Common myeloid progenitor, CD34-positive (primary cell): ENCODE measurements at regions not wholly inside any gene's neighbourhood (a gene's known extent, or its start where the extent isn't known, plus 50 kb on each side); places are given as distances from the start of the nearest gene placed in this dataset.

Experiments used
- CTCF ChIA-PET: fragments of 350-600 bp; sonication (Branson Sonifier 250); formaldehyde crosslinking; loops from one replicate; lab custom pipeline; 2021; ENCODE audit warnings: antibody characterized with exemption; lab: Charles Lee
- POLR2A ChIA-PET: fragments of 350-600 bp; sonication (Branson Sonifier 250); formaldehyde crosslinking; loops from one replicate; lab custom pipeline; 2021; ENCODE audit warnings: antibody characterized with exemption; lab: Charles Lee
- DNase-seq, 3 donors: peaks; one replicate each; pipeline versions ENCODE4 v3.0.0 to v3.0.0-alpha.2; 2013
- H3K27ac ChIP-seq, 2 experiments: 1 replicate in 1 of 2; 2 replicates in 1 of 2; pipeline ENCODE4 v1.7.0; 2013; ENCODE audit warnings: inconsistent platforms in 2 of 2, low read length in 2 of 2, mild to moderate bottlenecking in 2 of 2, low read depth in 1 of 2, moderate library complexity in 1 of 2; ENCODE audit not compliant: severe bottlenecking in 2 of 2, insufficient read depth in 1 of 2, poor library complexity in 1 of 2
- H3K27me3 ChIP-seq, 5 experiments: replicated peaks in 2 of 5; 1 replicate in 3 of 5; 2 replicates in 2 of 5; pipeline versions ENCODE4 v1.6.1 to v1.7.0; 2013; ENCODE audit warnings: low read length in 4 of 5, mild to moderate bottlenecking in 2 of 5, moderate library complexity in 2 of 5, inconsistent platforms in 1 of 5; ENCODE audit not compliant: insufficient read depth in 5 of 5, control insufficient read depth in 4 of 5
- H3K36me3 ChIP-seq, 4 experiments: 1 replicate in 2 of 4; 2 replicates in 2 of 4; pipeline versions ENCODE4 v1.6.1 to v1.7.0; 2013; ENCODE audit warnings: low read length in 3 of 4, control low read depth in 1 of 4, mild to moderate bottlenecking in 1 of 4; ENCODE audit not compliant: control insufficient read depth in 4 of 4, insufficient read depth in 4 of 4
- H3K4me1 ChIP-seq, 4 experiments: 1 replicate in 3 of 4; 2 replicates in 1 of 4; pipeline versions ENCODE4 v1.6.1 to v1.7.1; 2013; ENCODE audit warnings: low read length in 3 of 4, mild to moderate bottlenecking in 3 of 4, control low read depth in 1 of 4, inconsistent platforms in 1 of 4, moderate library complexity in 1 of 4; ENCODE audit not compliant: control insufficient read depth in 4 of 4, insufficient read depth in 4 of 4; ENCODE audit errors: control extremely low read depth in 1 of 4
- H3K4me3 ChIP-seq, 7 experiments: 1 replicate in 4 of 7; 2 replicates in 3 of 7; pipeline versions ENCODE4 v1.5.1 to v1.7.0; 2013; ENCODE audit warnings: mild to moderate bottlenecking in 7 of 7, low read length in 6 of 7, moderate library complexity in 6 of 7, inconsistent platforms in 2 of 7, low read depth in 2 of 7, control low read depth in 1 of 7; ENCODE audit not compliant: insufficient read depth in 4 of 7, control insufficient read depth in 1 of 7; ENCODE audit errors: extremely low read depth in 1 of 7
- H3K9me3 ChIP-seq, 5 experiments: 1 replicate in 4 of 5; 2 replicates in 1 of 5; pipeline versions ENCODE4 v1.6.1 to v1.7.1; 2013; ENCODE audit warnings: low read length in 4 of 5, mild to moderate bottlenecking in 2 of 5, inconsistent platforms in 1 of 5, low read depth in 1 of 5, moderate library complexity in 1 of 5; ENCODE audit not compliant: control insufficient read depth in 4 of 5, insufficient read depth in 2 of 5; ENCODE audit errors: control extremely low read depth in 1 of 5
- WGBS: methylation state at CpG from one replicate; pipeline ENCODE4 v1.1.5; 2013; ENCODE audit not compliant: insufficient coverage; 5-methylcytosine and 5-hydroxymethylcytosine counted together

DNA sequence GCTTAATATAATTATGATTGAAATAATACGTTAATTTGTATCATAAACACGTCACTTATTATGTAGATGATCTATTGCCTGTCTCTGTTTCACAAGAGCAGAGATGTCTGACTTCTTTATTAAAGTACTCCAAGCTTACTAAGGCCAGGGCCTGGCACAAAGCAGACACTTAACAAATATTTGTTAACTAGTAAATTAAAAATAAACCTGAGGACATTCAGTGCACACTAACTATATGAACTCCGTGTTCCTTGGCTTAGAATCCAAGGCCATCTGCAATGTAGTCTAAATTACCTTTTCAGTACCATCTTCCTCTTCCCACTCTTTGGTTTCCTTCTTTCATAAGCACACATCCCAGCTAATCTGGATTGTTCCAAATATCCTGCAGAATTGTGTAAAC lies 210.8 kb upstream of the SOX9 start:
- POLR2A ChIA-PET = no interaction called here
- no peaks in the 10 kb centered on the region for H3K9me3 ChIP-seq
- no peak for DNase-seq
- H3K4me1 ChIP-seq = no peaks in the 10 kb centered on the region
- H3K27me3 ChIP-seq = no peaks in the 10 kb centered on the region
- H3K27ac ChIP-seq = no peak overlapping the region
- WGBS = 100% methylated on average over 1 of the region's 3 CpGs
- CTCF ChIA-PET = no interaction called here
- H3K4me3 ChIP-seq = no peak overlapping the region
- no peaks in the 10 kb centered on the region for H3K36me3 ChIP-seq

DNA sequence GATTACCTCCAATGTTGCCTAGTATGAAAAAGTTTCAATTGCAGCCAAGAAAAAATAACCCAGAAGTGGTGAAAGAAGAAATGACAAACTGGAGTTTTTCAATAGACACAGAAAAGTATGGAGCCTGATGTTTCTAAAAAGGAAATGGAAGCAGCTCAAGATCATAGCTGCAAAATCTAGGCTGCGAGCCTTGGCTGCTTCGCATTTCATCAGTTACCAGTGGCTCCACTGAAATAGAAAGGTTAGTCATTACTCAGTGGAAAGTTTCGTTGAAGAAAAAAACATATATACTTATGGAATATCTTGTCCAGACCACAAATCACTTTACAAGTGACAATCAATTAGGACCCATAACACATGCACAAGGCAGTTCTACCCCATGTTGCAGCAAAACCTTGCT lies 206.8 kb upstream of the SOX9 start:
- DNase-seq = no peak
- no peaks in the 10 kb centered on the region for H3K36me3 ChIP-seq
- no peaks in the 10 kb centered on the region for H3K4me1 ChIP-seq
- POLR2A ChIA-PET = no interaction called here
- no peaks in the 10 kb centered on the region for H3K9me3 ChIP-seq
- no peaks in the 10 kb centered on the region for H3K27me3 ChIP-seq
- 100% methylated on average over 2 of the region's 3 CpGs for WGBS
- H3K4me3 ChIP-seq = no peak overlapping the region
- no peak overlapping the region for H3K27ac ChIP-seq
- CTCF ChIA-PET = no interaction called here

DNA sequence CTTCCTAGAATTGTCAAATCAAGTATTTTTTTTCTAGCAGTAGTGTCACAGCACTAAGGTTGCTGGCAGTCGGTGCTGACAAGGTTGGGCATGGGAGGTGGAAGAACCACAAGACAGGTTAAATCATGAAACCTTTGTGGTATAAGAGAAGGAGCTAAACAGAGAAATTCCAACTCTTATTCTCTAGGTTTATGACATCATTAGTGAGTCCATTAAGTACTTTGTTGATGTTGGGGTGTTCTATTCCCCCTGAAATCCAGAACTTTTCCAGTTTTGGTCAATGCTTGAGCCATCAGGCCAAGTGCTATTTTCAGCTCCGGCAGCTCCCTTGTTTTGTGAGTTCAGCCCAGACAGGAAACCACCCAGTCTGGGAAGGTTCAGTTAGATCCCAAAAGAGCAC lies 206.0 kb upstream of the SOX9 start:
- no peaks in the 10 kb centered on the region for H3K9me3 ChIP-seq
- H3K4me3 ChIP-seq = no peak overlapping the region
- DNase-seq = no peak
- WGBS = 73% methylated on average over 1 of the region's 2 CpGs
- H3K27me3 ChIP-seq = no peaks in the 10 kb centered on the region
- POLR2A ChIA-PET = no interaction called here
- CTCF ChIA-PET = no interaction called here
- H3K4me1 ChIP-seq = no peaks in the 10 kb centered on the region
- no peak overlapping the region for H3K27ac ChIP-seq
- H3K36me3 ChIP-seq = no peaks in the 10 kb centered on the region

- no peak overlapping the region for H3K4me3 ChIP-seq
- ChIA-PET POLR2A (no interaction called here), CTCF (no interaction called here)
- H3K4me1 ChIP-seq = no peaks in the 10 kb centered on the region
- no peak overlapping the region for H3K27ac ChIP-seq
- no peak for DNase-seq
- H3K9me3 ChIP-seq = no peaks in the 10 kb centered on the region
- WGBS = 88% methylated on average over 1 of the region's 2 CpGs
- no peaks in the 10 kb centered on the region for H3K27me3 ChIP-seq
- no peaks in the 10 kb centered on the region for H3K36me3 ChIP-seq
These were observed 203.1 kb upstream of the SOX9 start for GRCh38 chr17:71917715-71918114.

GRCh38 chr17:71919186-71919585 lies 201.6 kb upstream of the SOX9 start:
- H3K4me3 ChIP-seq = no peak overlapping the region
- POLR2A ChIA-PET = no interaction called here
- H3K4me1 ChIP-seq = no peaks in the 10 kb centered on the region
- no peak for DNase-seq
- 30% methylated on average over 1 of the region's 2 CpGs for WGBS
- CTCF ChIA-PET = no interaction called here
- no peak overlapping the region for H3K27ac ChIP-seq
- no peaks in the 10 kb centered on the region for H3K36me3 ChIP-seq
- H3K9me3 ChIP-seq = no peaks in the 10 kb centered on the region
- H3K27me3 ChIP-seq = no peaks in the 10 kb centered on the region

GRCh38 chr17:71919896-71920295 lies 200.9 kb upstream of the SOX9 start:
- 82% methylated on average over 5 of the region's 7 CpGs for WGBS

DNA sequence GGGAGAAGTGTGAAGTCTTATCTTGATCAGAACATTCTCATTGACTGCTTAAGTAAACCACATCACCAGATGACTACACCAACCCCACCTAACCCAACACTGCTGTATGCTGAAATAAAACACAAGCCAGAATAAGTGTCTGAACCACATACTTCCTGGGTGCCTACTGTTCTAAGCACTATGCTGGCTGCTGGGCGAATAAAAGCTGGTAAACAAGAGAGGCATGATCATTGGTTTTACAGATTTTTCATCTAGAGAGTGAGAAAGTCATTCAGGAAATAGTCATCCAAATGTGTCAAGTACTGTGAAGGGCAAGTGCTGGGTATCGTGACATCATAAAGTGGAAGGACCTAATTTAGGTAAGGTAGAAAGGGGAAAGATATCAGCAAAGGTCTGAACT lies 199.0 kb upstream of the SOX9 start:
- CTCF ChIA-PET = no interaction called here
- WGBS = 94% methylated on average over 1 of the region's 2 CpGs
- POLR2A ChIA-PET = no interaction called here
- no peaks in the 10 kb centered on the region for H3K36me3 ChIP-seq
- H3K4me3 ChIP-seq = no peak overlapping the region
- H3K4me1 ChIP-seq = no peaks in the 10 kb centered on the region
- H3K27ac ChIP-seq = no peak overlapping the region
- H3K9me3 ChIP-seq = no peaks in the 10 kb centered on the region
- no peaks in the 10 kb centered on the region for H3K27me3 ChIP-seq
- no peak for DNase-seq

More at GRCh38 chr17:71919896-71920295, 200.9 kb upstream of the SOX9 start:
- ChIA-PET POLR2A (no interaction called here), CTCF (no interaction called here)
- DNase-seq = no peak
- no peaks in the 10 kb centered on the region for H3K36me3 ChIP-seq
- H3K4me3 ChIP-seq = no peak overlapping the region
- H3K9me3 ChIP-seq = no peaks in the 10 kb centered on the region
- no peak overlapping the region for H3K27ac ChIP-seq
- H3K4me1 ChIP-seq = no peaks in the 10 kb centered on the region
- H3K27me3 ChIP-seq = no peaks in the 10 kb centered on the region
